GM23338 (cell line): ENCODE measurements at regions not wholly inside any gene's neighbourhood (a gene's known extent, or its start where the extent isn't known, plus 50 kb on each side); places are given as distances from the start of the nearest gene placed in this dataset.

ENCODE experiments used
- EZH2phosphoT487 ChIP-seq: fragments of 200-600 bp; sonication (generic); IDR thresholded peaks from one replicate; pipeline ENCODE4 v1.8.1; 2018; ENCODE audit warnings: antibody characterized with exemption; ENCODE audit not compliant: unreplicated experiment
- POLR2AphosphoS5 ChIP-seq: IDR thresholded peaks from 2 replicates; pipeline ENCODE4 v1.6.1; 2016; ENCODE audit warnings: antibody characterized with exemption, low read depth
- TF ChIP-seq, protein P1 (sequence below), 2 experiments: fragments of 200-600 bp in 1 of 2; sonication (generic) in 1 of 2; conservative IDR thresholded peaks; 2 replicates each; pipeline versions ENCODE4 v1.5.1 to v1.6.1; 2016 to 2017; ENCODE audit warnings: antibody characterized with exemption in 2 of 2, low read depth in 2 of 2, mild to moderate bottlenecking in 2 of 2, moderate library complexity in 1 of 2

DNA sequence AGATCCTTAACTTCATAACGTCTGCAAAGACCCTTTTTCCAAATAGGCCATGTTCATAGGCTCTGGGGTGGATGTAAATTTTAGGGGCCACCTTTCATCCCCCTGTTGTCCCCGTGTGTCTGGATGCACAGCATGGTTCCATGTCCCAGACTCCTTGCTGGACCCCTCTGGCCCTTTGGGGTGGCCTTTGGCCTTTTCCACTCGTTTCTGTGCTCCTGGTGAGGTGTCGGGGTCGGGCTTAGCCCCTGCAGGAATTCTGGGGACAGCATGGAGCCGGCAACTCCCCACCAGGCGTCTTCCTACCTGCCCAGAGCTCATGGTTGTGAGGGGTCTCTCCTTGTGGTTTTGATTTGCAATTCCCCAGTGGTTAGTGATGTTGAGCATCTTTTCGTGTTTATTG lies 183.5 kb downstream of the SEC14L1 start:
- TF ChIP-seq, protein P1, sequence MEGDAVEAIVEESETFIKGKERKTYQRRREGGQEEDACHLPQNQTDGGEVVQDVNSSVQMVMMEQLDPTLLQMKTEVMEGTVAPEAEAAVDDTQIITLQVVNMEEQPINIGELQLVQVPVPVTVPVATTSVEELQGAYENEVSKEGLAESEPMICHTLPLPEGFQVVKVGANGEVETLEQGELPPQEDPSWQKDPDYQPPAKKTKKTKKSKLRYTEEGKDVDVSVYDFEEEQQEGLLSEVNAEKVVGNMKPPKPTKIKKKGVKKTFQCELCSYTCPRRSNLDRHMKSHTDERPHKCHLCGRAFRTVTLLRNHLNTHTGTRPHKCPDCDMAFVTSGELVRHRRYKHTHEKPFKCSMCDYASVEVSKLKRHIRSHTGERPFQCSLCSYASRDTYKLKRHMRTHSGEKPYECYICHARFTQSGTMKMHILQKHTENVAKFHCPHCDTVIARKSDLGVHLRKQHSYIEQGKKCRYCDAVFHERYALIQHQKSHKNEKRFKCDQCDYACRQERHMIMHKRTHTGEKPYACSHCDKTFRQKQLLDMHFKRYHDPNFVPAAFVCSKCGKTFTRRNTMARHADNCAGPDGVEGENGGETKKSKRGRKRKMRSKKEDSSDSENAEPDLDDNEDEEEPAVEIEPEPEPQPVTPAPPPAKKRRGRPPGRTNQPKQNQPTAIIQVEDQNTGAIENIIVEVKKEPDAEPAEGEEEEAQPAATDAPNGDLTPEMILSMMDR (conservative IDR thresholded peaks at IDR 0.05; ENCODE audit: low read depth in 2 of 2): no peak
- TF ChIP-seq POLR2AphosphoS5 (no peak), EZH2phosphoT487 (no peak)
